ENCODE measurements at regions not wholly inside any gene's neighbourhood (a gene's known extent, or its start where the extent isn't known, plus 50 kb on each side); places are given as distances from the start of the nearest gene placed in this dataset.

DNA sequence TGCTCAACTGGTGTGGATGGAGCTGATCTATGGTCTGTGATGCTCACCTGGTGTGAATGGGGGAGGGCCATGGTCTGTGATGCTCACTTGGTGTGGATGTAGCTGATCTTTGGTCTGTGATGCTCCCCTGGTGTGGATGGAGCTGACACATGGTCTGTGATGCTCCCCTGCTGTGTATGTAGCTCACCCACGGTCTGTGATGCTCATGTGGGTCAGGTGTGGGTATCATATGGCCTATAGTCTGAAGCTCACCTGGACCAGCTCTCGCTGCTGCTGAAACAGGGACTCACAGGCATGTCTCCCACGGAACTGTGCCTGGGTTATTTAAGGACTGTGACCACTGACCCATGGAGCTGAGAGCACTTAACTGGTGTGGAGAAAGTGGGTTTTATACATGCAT is 109.7 kb downstream of the CRLF2 start:
- H4K91ac ChIP-seq (ENCODE audit: insufficient read depth, low read depth, low read length), result no peak overlapping the region
- peaks cover 26% of the 10 kb centered on the region for H3K9me3 ChIP-seq (ENCODE audit: control insufficient read depth, insufficient read depth, low read length)
- no peak overlapping the region for H3K56ac ChIP-seq (ENCODE audit: extremely low read depth, insufficient read depth, low read length)
- H3K4ac ChIP-seq (ENCODE audit: low read depth, low read length), result no peak overlapping the region
- no peak overlapping the region for H2BK20ac ChIP-seq (ENCODE audit: low read depth, low read length)
- H2BK5ac ChIP-seq (ENCODE audit: low read depth, low read length, poor library complexity, severe bottlenecking), result no peak overlapping the region
- no peak overlapping the region for H4K5ac ChIP-seq (ENCODE audit: low read depth, low read length)
- no peaks in the 10 kb centered on the region for H3K4me1 ChIP-seq (ENCODE audit: control insufficient read depth, insufficient read depth, low read length)
- intact Hi-C loops (cut with micrococcal nuclease) (no loop called here), dilution Hi-C loops (cut with HindIII; ENCODE audit: low sequenced_read_pairs, unreplicated experiment) (no loop called here), in situ Hi-C loops (cut with MboI; ENCODE audit: low sequenced_read_pairs) (no loop called here)
- 0% methylated on average over 2 of the region's 3 CpGs; no CpG with 5 or more reads in 1 of the 2 experiments for WGBS, 2 experiments (ENCODE audit: extremely low coverage in 2 of 2, insufficient read length in 1 of 2)
- H3K4me3 ChIP-seq (ENCODE audit: insufficient read depth, low read depth, low read length), result no peak overlapping the region
- no peak overlapping the region for H3K4me2 ChIP-seq (ENCODE audit: low read depth, low read length)
- H2AK9ac ChIP-seq (replicated peaks; ENCODE audit: low read depth, low read length, poor library complexity), result no peak overlapping the region
- no peak overlapping the region for H2AFZ ChIP-seq (replicated peaks; ENCODE audit: low read length, poor library complexity)
- ATAC-seq (ENCODE audit: low read depth), result no peak
- no peak overlapping the region for H4K8ac ChIP-seq (ENCODE audit: low read depth in 2 of 2, low read length in 2 of 2)
- no peak overlapping the region for H2AK5ac ChIP-seq (ENCODE audit: low read depth, low read length)
- no peak overlapping the region for H3K27ac ChIP-seq (ENCODE audit: insufficient read depth, low read length)
- no peak overlapping the region for H2BK15ac ChIP-seq (ENCODE audit: low read depth, low read length)
- no peaks in the 10 kb centered on the region for H3K36me3 ChIP-seq (ENCODE audit: control insufficient read depth, insufficient read depth, low read length)
- no peak overlapping the region for H3K14ac ChIP-seq (replicated peaks; ENCODE audit: low read depth, low read length)
- ChIA-PET POLR2A (ENCODE audit: unreplicated experiment) (no interaction called here), CTCF (no interaction called here)
- H4K20me1 ChIP-seq (ENCODE audit: insufficient read depth, low read length), result no peaks in the 10 kb centered on the region
- H3K9me1 ChIP-seq (ENCODE audit: insufficient read depth, low read length), result no peaks in the 10 kb centered on the region
- H2BK120ac ChIP-seq (ENCODE audit: low read depth, low read length), result no peak overlapping the region
- H3K18ac ChIP-seq (ENCODE audit: low read depth, low read length), result no peak overlapping the region
- no peak overlapping the region for H3K23ac ChIP-seq (ENCODE audit: low read depth, low read length)
- TF ChIP-seq, protein P1, sequence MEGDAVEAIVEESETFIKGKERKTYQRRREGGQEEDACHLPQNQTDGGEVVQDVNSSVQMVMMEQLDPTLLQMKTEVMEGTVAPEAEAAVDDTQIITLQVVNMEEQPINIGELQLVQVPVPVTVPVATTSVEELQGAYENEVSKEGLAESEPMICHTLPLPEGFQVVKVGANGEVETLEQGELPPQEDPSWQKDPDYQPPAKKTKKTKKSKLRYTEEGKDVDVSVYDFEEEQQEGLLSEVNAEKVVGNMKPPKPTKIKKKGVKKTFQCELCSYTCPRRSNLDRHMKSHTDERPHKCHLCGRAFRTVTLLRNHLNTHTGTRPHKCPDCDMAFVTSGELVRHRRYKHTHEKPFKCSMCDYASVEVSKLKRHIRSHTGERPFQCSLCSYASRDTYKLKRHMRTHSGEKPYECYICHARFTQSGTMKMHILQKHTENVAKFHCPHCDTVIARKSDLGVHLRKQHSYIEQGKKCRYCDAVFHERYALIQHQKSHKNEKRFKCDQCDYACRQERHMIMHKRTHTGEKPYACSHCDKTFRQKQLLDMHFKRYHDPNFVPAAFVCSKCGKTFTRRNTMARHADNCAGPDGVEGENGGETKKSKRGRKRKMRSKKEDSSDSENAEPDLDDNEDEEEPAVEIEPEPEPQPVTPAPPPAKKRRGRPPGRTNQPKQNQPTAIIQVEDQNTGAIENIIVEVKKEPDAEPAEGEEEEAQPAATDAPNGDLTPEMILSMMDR (conservative IDR thresholded peaks at IDR 0.05; ENCODE audit: low read depth, low read length), result no peak
- TF ChIP-seq MAFK (IDR thresholded peaks at IDR 0.05; ENCODE audit: low read depth, low read length), result no peak
- TF ChIP-seq, protein P2, sequence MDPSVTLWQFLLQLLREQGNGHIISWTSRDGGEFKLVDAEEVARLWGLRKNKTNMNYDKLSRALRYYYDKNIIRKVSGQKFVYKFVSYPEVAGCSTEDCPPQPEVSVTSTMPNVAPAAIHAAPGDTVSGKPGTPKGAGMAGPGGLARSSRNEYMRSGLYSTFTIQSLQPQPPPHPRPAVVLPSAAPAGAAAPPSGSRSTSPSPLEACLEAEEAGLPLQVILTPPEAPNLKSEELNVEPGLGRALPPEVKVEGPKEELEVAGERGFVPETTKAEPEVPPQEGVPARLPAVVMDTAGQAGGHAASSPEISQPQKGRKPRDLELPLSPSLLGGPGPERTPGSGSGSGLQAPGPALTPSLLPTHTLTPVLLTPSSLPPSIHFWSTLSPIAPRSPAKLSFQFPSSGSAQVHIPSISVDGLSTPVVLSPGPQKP (IDR thresholded peaks at IDR 0.05; ENCODE audit: borderline replicate concordance, low read depth, low read length), result no peak
- no peak for TF ChIP-seq BHLHE40 (IDR thresholded peaks at IDR 0.05; ENCODE audit: low read depth, low read length)
- no peak for TF ChIP-seq MXI1 (IDR thresholded peaks at IDR 0.05; ENCODE audit: borderline replicate concordance, low read depth, low read length)
- TF ChIP-seq, protein P3, sequence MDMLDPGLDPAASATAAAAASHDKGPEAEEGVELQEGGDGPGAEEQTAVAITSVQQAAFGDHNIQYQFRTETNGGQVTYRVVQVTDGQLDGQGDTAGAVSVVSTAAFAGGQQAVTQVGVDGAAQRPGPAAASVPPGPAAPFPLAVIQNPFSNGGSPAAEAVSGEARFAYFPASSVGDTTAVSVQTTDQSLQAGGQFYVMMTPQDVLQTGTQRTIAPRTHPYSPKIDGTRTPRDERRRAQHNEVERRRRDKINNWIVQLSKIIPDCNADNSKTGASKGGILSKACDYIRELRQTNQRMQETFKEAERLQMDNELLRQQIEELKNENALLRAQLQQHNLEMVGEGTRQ (IDR thresholded peaks at IDR 0.05; ENCODE audit: low read depth, low read length), result no peak
- no peak for TF ChIP-seq RFX5 (IDR thresholded peaks at IDR 0.05; ENCODE audit: low read depth, low read length)
- no peak for TF ChIP-seq RAD21 (IDR thresholded peaks at IDR 0.05; ENCODE audit: low read length)
- TF ChIP-seq MAZ (IDR thresholded peaks at IDR 0.05; ENCODE audit: borderline replicate concordance, low read depth, low read length), result no peak
- no peak for TF ChIP-seq POLR2A (IDR thresholded peaks at IDR 0.05; ENCODE audit: low read depth, low read length)
- no peak for TF ChIP-seq NFE2L2 (IDR thresholded peaks at IDR 0.05; ENCODE audit: low read depth, low read length)
- no peak for TF ChIP-seq SMC3 (IDR thresholded peaks at IDR 0.05; ENCODE audit: low read depth, low read length)
- no peak for TF ChIP-seq RCOR1 (IDR thresholded peaks at IDR 0.05; ENCODE audit: insufficient replicate concordance, low read length)
- no peak for TF ChIP-seq CEBPB (IDR thresholded peaks at IDR 0.05; ENCODE audit: low read depth, low read length)
- TF ChIP-seq CHD1 (IDR thresholded peaks at IDR 0.05; ENCODE audit: low read depth, low read length), result no peak
- no peak for TF ChIP-seq FOS (IDR thresholded peaks at IDR 0.05; ENCODE audit: low read depth, low read length)
- H3K9ac ChIP-seq (ENCODE audit: low read depth, low read length), result no peak overlapping the region
- no peaks in the 10 kb centered on the region for H3K27me3 ChIP-seq (ENCODE audit: control insufficient read depth, insufficient read depth, low read length)
- no TSS peak for BruUV-seq (replicated peaks)
- H3K79me1 ChIP-seq (ENCODE audit: low read depth in 1 of 2, low read length in 2 of 2), result no peaks in the 10 kb centered on the region
- DNase-seq, result no peak
